ENCODE measurements at regions not wholly inside any gene's neighbourhood (a gene's known extent, or its start where the extent isn't known, plus 50 kb on each side); places are given as distances from the start of the nearest gene placed in this dataset.

DNA sequence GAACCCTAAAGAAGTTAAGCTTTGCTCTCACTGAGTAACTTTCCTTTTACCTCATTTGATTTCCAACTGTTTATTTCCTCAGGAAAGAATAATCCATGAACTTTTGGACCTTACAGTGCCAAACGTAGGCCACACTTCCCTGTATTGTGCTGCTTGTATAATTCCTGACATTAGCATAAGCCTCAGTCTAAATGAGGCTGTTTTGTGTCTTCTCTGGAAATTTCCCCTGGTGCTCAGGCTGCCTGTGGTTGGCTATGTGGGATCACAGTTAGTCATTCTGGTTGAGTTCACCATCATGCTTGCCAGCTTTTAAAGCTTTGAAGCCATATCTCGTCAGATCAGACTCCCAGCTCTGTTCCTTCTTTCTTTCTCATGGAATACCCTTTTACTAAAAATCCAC is 107.0 kb downstream of the FAM76B start:
- ChIA-PET CTCF (interaction anchor here (1.4 to 2.5 kb wide), 2 partner anchors 11 to 22 kb away, joined by 3 to 10 read pairs; no protein-coding TSS in a partner anchor), POLR2A (no interaction called here)
- Histone ChIP-seq H3K4me1 (ENCODE audit: control insufficient read depth, extremely low read depth, insufficient read depth, low read length) (no peaks in the 10 kb centered on the region), H3K4me3 (replicated peaks in 1 of 3; ENCODE audit: insufficient read depth in 1 of 3, low read depth in 1 of 3, low read length in 3 of 3) (no peak overlapping the region), H3K9me3 (replicated peaks; ENCODE audit: control insufficient read depth, insufficient read depth, low read length) (no peaks in the 10 kb centered on the region), H3K4me2 (ENCODE audit: insufficient read depth, low read length) (no peak overlapping the region), H3K9ac (replicated peaks; ENCODE audit: extremely low read depth, insufficient read depth, low read length) (no peak overlapping the region), H3K27me3 (ENCODE audit: control insufficient read depth in 2 of 2, insufficient read depth in 2 of 2, low read length in 2 of 2) (no peaks in the 10 kb centered on the region), H3K27ac (ENCODE audit: insufficient read depth, low read depth, low read length) (no peak overlapping the region), H4K20me1 (replicated peaks; ENCODE audit: control insufficient read depth, extremely low read depth, insufficient read depth, low read length) (no peaks in the 10 kb centered on the region), H2AFZ (ENCODE audit: low read depth, low read length) (no peak overlapping the region), H3K36me3 (ENCODE audit: control insufficient read depth in 2 of 2, extremely low read depth in 1 of 2, insufficient read depth in 2 of 2, low read length in 2 of 2) (no peaks in the 10 kb centered on the region), H3K9me1 (replicated peaks; ENCODE audit: control insufficient read depth, extremely low read depth, insufficient read depth, low read length) (no peaks in the 10 kb centered on the region), H3K79me2 (ENCODE audit: control insufficient read depth, insufficient read depth, low read length) (no peaks in the 10 kb centered on the region)
- FAIRE-seq (peak; percentile 18), DNase-seq (ENCODE audit: low read depth, low spot score) (peak; percentile 92)
- intact Hi-C loops (cut with micrococcal nuclease) (no loop called here), dilution Hi-C loops (cut with MboI; ENCODE audit: extremely low pct_ligation_motif_present, low sequenced_read_pairs) (no loop called here)
- BruUV-seq (replicated peaks) = no TSS peak
- TF ChIP-seq MYC (IDR thresholded peaks at IDR 0.05; ENCODE audit: low read depth, low read length) = no peak
- no peak for TF ChIP-seq EZH2 (IDR thresholded peaks at IDR 0.05; ENCODE audit: borderline replicate concordance, low read depth, low read length, severe bottlenecking)
- TF ChIP-seq POLR2AphosphoS5 (IDR thresholded peaks at IDR 0.05; ENCODE audit: insufficient read depth, low read depth, low read length) = no peak
- no peak for TF ChIP-seq POLR2A (IDR thresholded peaks at IDR 0.05; ENCODE audit: low read depth, low read length)
- TF ChIP-seq GATA2 (IDR thresholded peaks at IDR 0.05; ENCODE audit: insufficient read depth, insufficient read length, low read depth, low read length) = no peak
- TF ChIP-seq, protein P1, sequence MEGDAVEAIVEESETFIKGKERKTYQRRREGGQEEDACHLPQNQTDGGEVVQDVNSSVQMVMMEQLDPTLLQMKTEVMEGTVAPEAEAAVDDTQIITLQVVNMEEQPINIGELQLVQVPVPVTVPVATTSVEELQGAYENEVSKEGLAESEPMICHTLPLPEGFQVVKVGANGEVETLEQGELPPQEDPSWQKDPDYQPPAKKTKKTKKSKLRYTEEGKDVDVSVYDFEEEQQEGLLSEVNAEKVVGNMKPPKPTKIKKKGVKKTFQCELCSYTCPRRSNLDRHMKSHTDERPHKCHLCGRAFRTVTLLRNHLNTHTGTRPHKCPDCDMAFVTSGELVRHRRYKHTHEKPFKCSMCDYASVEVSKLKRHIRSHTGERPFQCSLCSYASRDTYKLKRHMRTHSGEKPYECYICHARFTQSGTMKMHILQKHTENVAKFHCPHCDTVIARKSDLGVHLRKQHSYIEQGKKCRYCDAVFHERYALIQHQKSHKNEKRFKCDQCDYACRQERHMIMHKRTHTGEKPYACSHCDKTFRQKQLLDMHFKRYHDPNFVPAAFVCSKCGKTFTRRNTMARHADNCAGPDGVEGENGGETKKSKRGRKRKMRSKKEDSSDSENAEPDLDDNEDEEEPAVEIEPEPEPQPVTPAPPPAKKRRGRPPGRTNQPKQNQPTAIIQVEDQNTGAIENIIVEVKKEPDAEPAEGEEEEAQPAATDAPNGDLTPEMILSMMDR (IDR thresholded peaks at IDR 0.05; ENCODE audit: extremely low read depth in 1 of 2, insufficient read depth in 1 of 2, low read depth in 1 of 2, low read length in 2 of 2) = no peak
- TF ChIP-seq FOS (IDR thresholded peaks at IDR 0.05; ENCODE audit: borderline replicate concordance, insufficient read depth, low read length) = no peak
- TF ChIP-seq, protein P2, sequence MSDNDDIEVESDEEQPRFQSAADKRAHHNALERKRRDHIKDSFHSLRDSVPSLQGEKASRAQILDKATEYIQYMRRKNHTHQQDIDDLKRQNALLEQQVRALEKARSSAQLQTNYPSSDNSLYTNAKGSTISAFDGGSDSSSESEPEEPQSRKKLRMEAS (IDR thresholded peaks at IDR 0.05; ENCODE audit: insufficient read depth, insufficient read length) = no peak
- TF ChIP-seq JUN (IDR thresholded peaks at IDR 0.05; ENCODE audit: borderline replicate concordance, insufficient read depth, insufficient read length, low read depth) = no peak

Measured in endothelial cell of umbilical vein (primary cell).